ENCODE measurements at regions not wholly inside any gene's neighbourhood (a gene's known extent, or its start where the extent isn't known, plus 50 kb on each side); places are given as distances from the start of the nearest gene placed in this dataset.

GRCh38 chr1:222097588-222097987 is 355.7 kb upstream of the DUSP10 start:
- no peak for DNase-seq

- DNase-seq = peak; percentile 24
Observed at GRCh38 chr1:222096883-222097282, 355.0 kb upstream of the DUSP10 start.

- no peak for DNase-seq
Observed at GRCh38 chr1:222096476-222096772, 354.5 kb upstream of the DUSP10 start.

- peak; percentile 80 for DNase-seq
Observed at GRCh38 chr1:222095606-222096475, 354.0 kb upstream of the DUSP10 start.

- no peak for DNase-seq
Observed at GRCh38 chr1:222093518-222093917, 351.6 kb upstream of the DUSP10 start.

- no peak for DNase-seq
Observed at GRCh38 chr1:222090103-222090502, 348.2 kb upstream of the DUSP10 start.

GRCh38 chr1:222087221-222087920 is 345.5 kb upstream of the DUSP10 start:
- DNase-seq = no peak

- DNase-seq = no peak
Observed at GRCh38 chr1:222084996-222085395, 343.1 kb upstream of the DUSP10 start.

- no peak for DNase-seq
Observed at GRCh38 chr1:222084048-222084447, 342.2 kb upstream of the DUSP10 start.

- DNase-seq = no peak
Observed at GRCh38 chr1:222081859-222082258, 340.0 kb upstream of the DUSP10 start.

- no peak for DNase-seq
Observed at GRCh38 chr1:222079566-222079965, 337.7 kb upstream of the DUSP10 start.

GRCh38 chr1:222077206-222077605 is 335.3 kb upstream of the DUSP10 start:
- DNase-seq = no peak

- DNase-seq = no peak
Observed at GRCh38 chr1:222074317-222074716, 332.4 kb upstream of the DUSP10 start.

GRCh38 chr1:222073307-222073995 is 331.6 kb upstream of the DUSP10 start:
- DNase-seq = no peak

- DNase-seq = peak; percentile 10
Observed at GRCh38 chr1:222071387-222071786, 329.5 kb upstream of the DUSP10 start.

GRCh38 chr1:222068937-222069336 is 327.0 kb upstream of the DUSP10 start:
- DNase-seq = no peak

GRCh38 chr1:222068101-222068500 is 326.2 kb upstream of the DUSP10 start:
- DNase-seq = no peak

GRCh38 chr1:222066539-222066938 is 324.6 kb upstream of the DUSP10 start:
- no peak for DNase-seq

GRCh38 chr1:222065234-222065633 is 323.3 kb upstream of the DUSP10 start:
- no peak for DNase-seq

GRCh38 chr1:222064388-222065211 is 322.7 kb upstream of the DUSP10 start:
- no peak for DNase-seq

- DNase-seq = no peak
Observed at GRCh38 chr1:222062640-222063039, 320.8 kb upstream of the DUSP10 start.

- no peak for DNase-seq
Observed at GRCh38 chr1:222061711-222062359, 319.9 kb upstream of the DUSP10 start.

Data from OCI-M1 (cell line).